OCI-LY7 (cell line): ENCODE measurements at regions not wholly inside any gene's neighbourhood (a gene's known extent, or its start where the extent isn't known, plus 50 kb on each side); places are given as distances from the start of the nearest gene placed in this dataset.

ENCODE experiments used
- EZH2phosphoT487 ChIP-seq: fragments of 200-600 bp; sonication (generic); IDR thresholded peaks from 2 replicates; pipeline ENCODE4 v1.6.1; 2018; ENCODE audit warnings: low read depth, borderline replicate concordance, mild to moderate bottlenecking, mixed run types, antibody characterized with exemption, low read length, moderate library complexity, mixed read lengths
- TF ChIP-seq, protein P1 (sequence below): fragments of 200-600 bp; sonication (generic); conservative IDR thresholded peaks from 2 replicates; pipeline ENCODE4 v1.5.1; 2014; ENCODE audit warnings: mild to moderate bottlenecking, antibody characterized with exemption, low read length, moderate library complexity, mixed read lengths

DNA sequence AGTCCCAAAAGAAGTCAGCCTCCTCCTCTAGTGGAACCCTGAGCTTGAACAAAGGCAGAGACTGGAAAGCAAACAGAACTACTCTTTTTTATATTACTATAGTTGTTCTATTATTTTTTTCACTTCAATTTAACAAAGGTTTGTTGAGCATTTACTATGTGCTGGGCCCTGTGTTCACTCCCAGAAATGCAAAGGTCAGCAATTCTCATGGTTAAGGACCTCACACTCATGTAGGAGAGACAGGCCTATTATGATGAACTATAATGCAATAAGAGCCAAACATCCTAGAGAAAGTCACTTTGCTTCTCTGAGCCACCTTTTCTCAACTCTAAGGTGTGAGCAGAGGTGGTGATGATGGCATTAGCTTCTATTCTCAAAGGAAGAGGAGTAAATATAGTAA lies 82.1 kb upstream of the ARHGEF3 start:
- TF ChIP-seq, protein P1, sequence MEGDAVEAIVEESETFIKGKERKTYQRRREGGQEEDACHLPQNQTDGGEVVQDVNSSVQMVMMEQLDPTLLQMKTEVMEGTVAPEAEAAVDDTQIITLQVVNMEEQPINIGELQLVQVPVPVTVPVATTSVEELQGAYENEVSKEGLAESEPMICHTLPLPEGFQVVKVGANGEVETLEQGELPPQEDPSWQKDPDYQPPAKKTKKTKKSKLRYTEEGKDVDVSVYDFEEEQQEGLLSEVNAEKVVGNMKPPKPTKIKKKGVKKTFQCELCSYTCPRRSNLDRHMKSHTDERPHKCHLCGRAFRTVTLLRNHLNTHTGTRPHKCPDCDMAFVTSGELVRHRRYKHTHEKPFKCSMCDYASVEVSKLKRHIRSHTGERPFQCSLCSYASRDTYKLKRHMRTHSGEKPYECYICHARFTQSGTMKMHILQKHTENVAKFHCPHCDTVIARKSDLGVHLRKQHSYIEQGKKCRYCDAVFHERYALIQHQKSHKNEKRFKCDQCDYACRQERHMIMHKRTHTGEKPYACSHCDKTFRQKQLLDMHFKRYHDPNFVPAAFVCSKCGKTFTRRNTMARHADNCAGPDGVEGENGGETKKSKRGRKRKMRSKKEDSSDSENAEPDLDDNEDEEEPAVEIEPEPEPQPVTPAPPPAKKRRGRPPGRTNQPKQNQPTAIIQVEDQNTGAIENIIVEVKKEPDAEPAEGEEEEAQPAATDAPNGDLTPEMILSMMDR: no peak
- TF ChIP-seq EZH2phosphoT487: no peak
